Endothelial cell of umbilical vein (primary cell): ENCODE measurements at regions not wholly inside any gene's neighbourhood (a gene's known extent, or its start where the extent isn't known, plus 50 kb on each side); places are given as distances from the start of the nearest gene placed in this dataset.

Source experiments
- BruUV-seq: library from RNA; stranded (reverse); fragments of 400-500 nt; replicated peaks from 2 replicates; lab custom pipeline; 2021; lab: Mats Ljungman, UMichigan
- CTCF ChIA-PET: fragments of 300-600, 350-600 bp; sonication (Branson Sonifier 250); formaldehyde crosslinking; loops from one replicate; lab custom pipeline; 2021; ENCODE audit warnings: antibody characterized with exemption, inconsistent platforms; lab: Charles Lee
- POLR2A ChIA-PET: fragments of 300-600, 350-600 bp; sonication (Branson Sonifier 250); formaldehyde crosslinking; loops from one replicate; lab custom pipeline; 2021; ENCODE audit warnings: antibody characterized with exemption, inconsistent platforms; lab: Charles Lee
- DNase-seq: peaks from one replicate; pipeline ENCODE4 v3.0.0-alpha.2; 2011; ENCODE audit warnings: low read depth, low spot score
- FAIRE-seq: peaks from 2 replicates; lab custom pipeline; 2011; peaks lifted over from hg19 to GRCh38; lab: Jason Lieb, UNC
- H2AFZ ChIP-seq: 2 replicates; pipeline ENCODE4 v1.6.0; 2012; ENCODE audit warnings: low read depth, low read length, control low read depth, inconsistent platforms
- H3K27ac ChIP-seq: 2 replicates; pipeline ENCODE4 v1.5.1; 2011; ENCODE audit warnings: low read depth, mild to moderate bottlenecking, control low read depth, low read length, moderate library complexity; ENCODE audit not compliant: insufficient read depth
- H3K27me3 ChIP-seq, 2 experiments: 2 replicates each; pipeline versions ENCODE4 v1.6.0 to v1.6.1; 2011; ENCODE audit warnings: low read length in 2 of 2, mixed read lengths in 1 of 2; ENCODE audit not compliant: control insufficient read depth in 2 of 2, insufficient read depth in 2 of 2
- H3K36me3 ChIP-seq, 2 experiments: 2 replicates in 1 of 2; 3 replicates in 1 of 2; pipeline ENCODE4 v1.5.1; 2011; ENCODE audit warnings: low read length in 2 of 2, mild to moderate bottlenecking in 1 of 2, moderate library complexity in 1 of 2; ENCODE audit not compliant: control insufficient read depth in 2 of 2, insufficient read depth in 2 of 2; ENCODE audit errors: extremely low read depth in 1 of 2
- H3K4me1 ChIP-seq: 3 replicates; pipeline ENCODE4 v1.5.1; 2011; ENCODE audit warnings: mild to moderate bottlenecking, low read length; ENCODE audit not compliant: control insufficient read depth, insufficient read depth; ENCODE audit errors: extremely low read depth
- H3K4me2 ChIP-seq: 2 replicates; pipeline ENCODE4 v1.6.1; 2011; ENCODE audit warnings: low read length, control low read depth, mixed read lengths; ENCODE audit not compliant: insufficient read depth
- H3K4me3 ChIP-seq, 3 experiments: fragments of 200-600 bp in 1 of 3; sonication (generic), shearing (Covaris generic) in 1 of 3; replicated peaks in 1 of 3; 2 replicates each; pipeline ENCODE4 v1.5.1; 2011 to 2016; ENCODE audit warnings: control low read depth in 3 of 3, low read length in 3 of 3, mild to moderate bottlenecking in 2 of 3, inconsistent platforms in 1 of 3, low read depth in 1 of 3, moderate library complexity in 1 of 3; ENCODE audit not compliant: insufficient read depth in 1 of 3
- H3K79me2 ChIP-seq: 2 replicates; pipeline ENCODE4 v1.6.0; 2012; ENCODE audit warnings: low read length, inconsistent platforms; ENCODE audit not compliant: control insufficient read depth, insufficient read depth
- H3K9ac ChIP-seq: replicated peaks from 2 replicates; pipeline ENCODE3; 2011; ENCODE audit warnings: low read length, control low read depth; ENCODE audit not compliant: insufficient read depth; ENCODE audit errors: extremely low read depth
- H3K9me1 ChIP-seq: replicated peaks from 3 replicates; pipeline ENCODE4 v1.6.0; 2011; ENCODE audit warnings: mild to moderate bottlenecking, low read length; ENCODE audit not compliant: control insufficient read depth, insufficient read depth; ENCODE audit errors: extremely low read depth
- H3K9me3 ChIP-seq: replicated peaks from 2 replicates; pipeline ENCODE4 v1.5.1; 2012; ENCODE audit warnings: low read length, inconsistent platforms; ENCODE audit not compliant: control insufficient read depth, insufficient read depth
- H4K20me1 ChIP-seq: replicated peaks from 2 replicates; pipeline ENCODE3; 2011; ENCODE audit warnings: mild to moderate bottlenecking, low read length; ENCODE audit not compliant: control insufficient read depth, insufficient read depth; ENCODE audit errors: extremely low read depth
- FOS ChIP-seq: IDR thresholded peaks from 2 replicates; pipeline ENCODE4 v1.6.1; 2011; ENCODE audit warnings: mild to moderate bottlenecking, low read length, moderate library complexity, borderline replicate concordance; ENCODE audit not compliant: insufficient read depth
- GATA2 ChIP-seq: IDR thresholded peaks from 2 replicates; pipeline ENCODE4 v1.7.0; 2011; ENCODE audit warnings: low read depth, mild to moderate bottlenecking, moderate library complexity, mixed read lengths, low read length; ENCODE audit not compliant: insufficient read length, insufficient read depth
- JUN ChIP-seq: IDR thresholded peaks from 2 replicates; pipeline ENCODE4 v1.6.1; 2011; ENCODE audit warnings: borderline replicate concordance, low read depth; ENCODE audit not compliant: insufficient read length, insufficient read depth
- MYC ChIP-seq: IDR thresholded peaks from one replicate; pipeline ENCODE4 v1.6.1; 2011; ENCODE audit warnings: mild to moderate bottlenecking, low read depth, low read length
- POLR2A ChIP-seq: IDR thresholded peaks from 2 replicates; pipeline ENCODE4 v1.6.1; 2012; ENCODE audit warnings: low read depth, mild to moderate bottlenecking, control low read depth, low read length
- POLR2AphosphoS5 ChIP-seq: IDR thresholded peaks from 2 replicates; pipeline ENCODE4 v1.6.1; 2012; ENCODE audit warnings: low read depth, mild to moderate bottlenecking, control low read depth, low read length, moderate library complexity; ENCODE audit not compliant: insufficient read depth
- dilution Hi-C: fragments of 300-500 bp; cut with MboI; formaldehyde crosslinking; loops from one replicate; pipeline ENCODE4 v1.15.0; 2019; ENCODE audit warnings: low sequenced_read_pairs; ENCODE audit not compliant: extremely low pct_ligation_motif_present
- intact Hi-C: fragments of 100-400 bp; cut with micrococcal nuclease; formaldehyde crosslinking; loops from one replicate; pipeline ENCODE4 v1.10.0; 2022
- TF ChIP-seq, protein P1 (sequence below): IDR thresholded peaks from 2 replicates; pipeline ENCODE4 v1.6.1; 2011; ENCODE audit not compliant: insufficient read depth, insufficient read length

DNA sequence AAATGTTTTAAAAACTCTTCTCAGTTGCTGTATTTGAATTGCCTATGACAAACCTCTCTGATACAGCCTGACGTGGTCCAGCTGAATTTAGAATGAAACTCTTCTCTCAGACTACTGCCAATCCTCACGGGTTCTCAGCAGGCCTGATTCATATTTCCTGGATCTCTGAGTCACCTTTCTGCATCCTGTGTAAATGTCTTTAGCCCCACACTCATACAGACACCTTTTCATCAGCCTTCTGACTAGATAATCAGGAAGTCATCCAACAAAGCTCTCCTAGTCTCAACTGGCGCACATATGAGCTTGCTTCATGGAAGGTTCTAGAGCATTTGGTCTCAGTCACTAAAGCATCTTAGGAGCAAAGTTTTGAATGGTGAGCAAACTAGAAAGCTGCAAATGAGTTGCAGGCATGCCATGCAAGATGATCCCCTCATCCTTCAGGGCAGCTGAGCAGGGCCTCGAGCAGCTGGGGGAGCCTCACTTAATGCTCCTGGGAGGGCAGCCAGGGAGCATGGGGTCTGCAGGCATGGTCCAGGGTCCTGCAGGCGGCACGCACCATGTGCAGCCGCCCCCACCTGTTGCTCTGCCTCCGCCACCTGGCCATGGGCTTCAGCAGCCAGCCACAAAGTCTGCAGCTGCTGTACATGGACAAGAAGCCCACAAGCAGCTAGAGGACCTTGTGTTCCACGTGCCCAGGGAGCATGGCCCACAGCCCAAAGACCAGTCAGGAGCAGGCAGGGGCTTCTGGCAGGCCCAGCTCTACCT lies 182.8 kb downstream of the ARHGAP12 start:
- CTCF ChIA-PET = interaction anchor here (1.1 to 1.3 kb wide), 3 partner anchors 23 to 962 kb away, joined by 3 to 8 read pairs (median 3); no protein-coding TSS in a partner anchor
- no TSS peak for BruUV-seq
- no peak overlapping the region for H2AFZ ChIP-seq

DNA sequence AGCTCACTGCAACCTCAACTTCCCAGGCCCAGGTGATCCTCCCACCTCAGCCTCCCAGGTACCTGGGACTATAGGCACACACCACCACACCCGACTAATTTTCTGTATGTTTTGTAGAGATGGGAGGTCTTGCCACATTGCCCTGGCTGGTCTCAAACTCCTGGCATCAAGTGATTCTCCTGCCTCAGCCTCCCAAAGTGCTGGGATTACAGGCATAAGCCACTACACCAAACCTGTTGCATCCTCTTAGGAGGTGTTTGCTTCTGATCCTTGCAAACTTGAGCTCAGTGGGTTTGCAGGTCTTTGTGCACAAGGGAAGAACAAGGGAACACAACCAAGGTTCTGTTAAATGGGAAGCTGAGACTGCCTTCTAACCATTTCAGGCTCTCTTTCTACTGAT lies 184.6 kb downstream of the ARHGAP12 start:
- BruUV-seq = no TSS peak
- Histone ChIP-seq H2AFZ (no peak overlapping the region), H3K4me3 (no peak overlapping the region), H3K9ac (no peak overlapping the region), H3K36me3 (no peaks in the 10 kb centered on the region), H3K9me3 (no peaks in the 10 kb centered on the region), H3K27ac (no peak overlapping the region), H3K9me1 (no peaks in the 10 kb centered on the region), H3K27me3 (no peaks in the 10 kb centered on the region), H3K4me1 (peaks cover 16% of the 10 kb centered on the region), H3K4me2 (no peak overlapping the region), H4K20me1 (no peaks in the 10 kb centered on the region), H3K79me2 (no peaks in the 10 kb centered on the region)
- DNase-seq = no peak
- intact Hi-C loops = loop anchor here (2.0 kb wide), 1 partner anchor 43 kb away; no protein-coding TSS in a partner anchor
- TF ChIP-seq POLR2AphosphoS5 (no peak), JUN (no peak), POLR2A (no peak)
- no peak for FAIRE-seq
- dilution Hi-C loops = no loop called here
- ChIA-PET CTCF (no interaction called here), POLR2A (no interaction called here)

More for the DNA sequence above, 182.8 kb downstream of the ARHGAP12 start:
- DNase-seq = peak; percentile 86
- peak overlapping the region; percentile 23 for H3K4me2 ChIP-seq
- POLR2A ChIA-PET = interaction anchor here (0.5 to 1.1 kb wide), 2 partner anchors 16 to 211 kb away, joined by 3 to 4 read pairs; no protein-coding TSS in a partner anchor
- no peak overlapping the region for H3K4me3 ChIP-seq
- H3K36me3 ChIP-seq = no peaks in the 10 kb centered on the region
- H3K9me1 ChIP-seq = no peaks in the 10 kb centered on the region
- intact Hi-C loops = loop anchor here (2.0 kb wide), 1 partner anchor 45 kb away; no protein-coding TSS in a partner anchor
- H3K27me3 ChIP-seq = no peaks in the 10 kb centered on the region
- H3K79me2 ChIP-seq = no peaks in the 10 kb centered on the region
- H3K4me1 ChIP-seq = peaks cover 27% of the 10 kb centered on the region
- TF ChIP-seq JUN (peak; percentile 91), GATA2 (peak; percentile 26), POLR2AphosphoS5 (peak; percentile 63), MYC (no peak), FOS (peak; percentile 98)
- TF ChIP-seq, protein P1, sequence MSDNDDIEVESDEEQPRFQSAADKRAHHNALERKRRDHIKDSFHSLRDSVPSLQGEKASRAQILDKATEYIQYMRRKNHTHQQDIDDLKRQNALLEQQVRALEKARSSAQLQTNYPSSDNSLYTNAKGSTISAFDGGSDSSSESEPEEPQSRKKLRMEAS = no peak
- peak; percentile 97 for FAIRE-seq
- no peak overlapping the region for H3K9ac ChIP-seq
- H3K9me3 ChIP-seq = no peaks in the 10 kb centered on the region
- peak overlapping the region; percentile 59 for H3K27ac ChIP-seq
- dilution Hi-C loops = no loop called here
- no peaks in the 10 kb centered on the region for H4K20me1 ChIP-seq
